K562 (cell line): ENCODE measurements at regions not wholly inside any gene's neighbourhood (a gene's known extent, or its start where the extent isn't known, plus 50 kb on each side); places are given as distances from the start of the nearest gene placed in this dataset.

Experiments
- BDP1 ChIP-seq: IDR thresholded peaks from 3 replicates; pipeline ENCODE4 v1.6.1; 2011; ENCODE audit not compliant: insufficient read length, insufficient read depth
- BHLHE40 ChIP-seq: IDR thresholded peaks from 2 replicates; pipeline ENCODE4 v1.6.1; 2011; ENCODE audit warnings: low read length, improper control_type of control experiment
- CBFA2T3 ChIP-seq: fragments of 450-650 bp; IDR thresholded peaks from 2 replicates; pipeline ENCODE4 v1.6.1; 2017
- CEBPG ChIP-seq, 3 experiments: fragments of 200-800 bp in 1 of 3; sonication (Bioruptor generic) in 1 of 3; sonication (generic) in 1 of 3; formaldehyde crosslinking in 1 of 3; IDR thresholded peaks in 2 of 3; conservative IDR thresholded peaks in 1 of 3; 2 replicates each; pipeline versions ENCODE4 v1.6.1 to v1.8.0; 2016 to 2022; ENCODE audit warnings: missing compliant biosample characterization in 2 of 3, missing genetic modification characterization in 2 of 3, mild to moderate bottlenecking in 1 of 3, missing genetic modification reagents in 1 of 3
- ESRRB ChIP-seq: fragments of 250-450 bp; sonication (Bioruptor Pico); IDR thresholded peaks from 2 replicates; pipeline ENCODE4 v1.5.0; 2020; ENCODE audit warnings: mild to moderate bottlenecking, moderate library complexity, borderline replicate concordance
- HNRNPL ChIP-seq: fragments of 200-400 bp; formaldehyde crosslinking; IDR thresholded peaks from 2 replicates; pipeline ENCODE4 v1.6.1; 2017; ENCODE audit warnings: low read depth, mild to moderate bottlenecking, low read length
- JUN ChIP-seq, 2 experiments: sonication (generic) in 1 of 2; formaldehyde crosslinking in 1 of 2; IDR thresholded peaks; 2 replicates each; pipeline versions ENCODE4 v1.6.1 to v1.8.0; 2012 to 2022; ENCODE audit warnings: borderline replicate concordance in 2 of 2, mild to moderate bottlenecking in 2 of 2, improper control_type of control experiment in 1 of 2, low read depth in 1 of 2, low read length in 1 of 2, missing genetic modification reagents in 1 of 2
- LARP7 ChIP-seq: fragments of 450-650 bp; IDR thresholded peaks from 2 replicates; pipeline ENCODE4 v1.6.1; 2016
- MCM7 ChIP-seq, 2 experiments: fragments of 450-650 bp; IDR thresholded peaks; 2 replicates each; pipeline ENCODE4 v1.6.1; 2016 to 2018
- NBN ChIP-seq: fragments of 450-650 bp; IDR thresholded peaks from 2 replicates; pipeline ENCODE4 v1.6.1; 2016; ENCODE audit warnings: low read depth, mild to moderate bottlenecking
- NFIC ChIP-seq: fragments of 450-650 bp; IDR thresholded peaks from 2 replicates; pipeline ENCODE4 v1.6.1; 2017; ENCODE audit warnings: mild to moderate bottlenecking, inconsistent platforms
- NRF1 ChIP-seq, 2 experiments: fragments of 450-650 bp; IDR thresholded peaks in 1 of 2; conservative IDR thresholded peaks in 1 of 2; 2 replicates each; pipeline ENCODE4 v1.6.1; 2014; ENCODE audit warnings: mild to moderate bottlenecking in 2 of 2
- SMAD4 ChIP-seq: fragments of 250-450 bp; sonication (Bioruptor Pico); conservative IDR thresholded peaks from 2 replicates; pipeline ENCODE4 v1.8.0; 2021; ENCODE audit warnings: inconsistent platforms, mild to moderate bottlenecking, moderate library complexity
- SMARCA4 ChIP-seq: fragments of 450-650 bp; IDR thresholded peaks from 2 replicates; pipeline ENCODE4 v1.6.1; 2016
- TBP ChIP-seq: optimal IDR thresholded peaks from 2 replicates; pipeline ENCODE3; 2011; ENCODE audit warnings: low read depth, low read length, improper control_type of control experiment
- ZNF140 ChIP-seq: fragments of 250-450 bp; sonication (Bioruptor Pico); IDR thresholded peaks from 2 replicates; pipeline ENCODE4 v1.8.0; 2021; ENCODE audit warnings: moderate library complexity, mild to moderate bottlenecking, inconsistent platforms
- ZNF253 ChIP-seq: fragments of 250-450 bp; sonication (Bioruptor Pico); conservative IDR thresholded peaks from 2 replicates; pipeline ENCODE4 v1.6.1; 2021; ENCODE audit warnings: mild to moderate bottlenecking
- ZNF780A ChIP-seq: fragments of 250-450 bp; sonication (Bioruptor Pico); IDR thresholded peaks from 2 replicates; pipeline ENCODE4 v1.5.0; 2021; ENCODE audit warnings: mild to moderate bottlenecking
- TF ChIP-seq, protein P1 (sequence below): fragments of 250-450 bp; sonication (Bioruptor Pico); IDR thresholded peaks from 2 replicates; pipeline ENCODE4 v1.4.0; 2020
- TF ChIP-seq, protein P2 (sequence below), 2 experiments: fragments of 450-650 bp; IDR thresholded peaks; 2 replicates each; pipeline ENCODE4 v1.6.1; 2016
- TF ChIP-seq, protein P3 (sequence below): fragments of 450-650 bp; IDR thresholded peaks from 2 replicates; pipeline ENCODE4 v1.6.1; 2016; ENCODE audit warnings: low read depth, mild to moderate bottlenecking, moderate library complexity

DNA sequence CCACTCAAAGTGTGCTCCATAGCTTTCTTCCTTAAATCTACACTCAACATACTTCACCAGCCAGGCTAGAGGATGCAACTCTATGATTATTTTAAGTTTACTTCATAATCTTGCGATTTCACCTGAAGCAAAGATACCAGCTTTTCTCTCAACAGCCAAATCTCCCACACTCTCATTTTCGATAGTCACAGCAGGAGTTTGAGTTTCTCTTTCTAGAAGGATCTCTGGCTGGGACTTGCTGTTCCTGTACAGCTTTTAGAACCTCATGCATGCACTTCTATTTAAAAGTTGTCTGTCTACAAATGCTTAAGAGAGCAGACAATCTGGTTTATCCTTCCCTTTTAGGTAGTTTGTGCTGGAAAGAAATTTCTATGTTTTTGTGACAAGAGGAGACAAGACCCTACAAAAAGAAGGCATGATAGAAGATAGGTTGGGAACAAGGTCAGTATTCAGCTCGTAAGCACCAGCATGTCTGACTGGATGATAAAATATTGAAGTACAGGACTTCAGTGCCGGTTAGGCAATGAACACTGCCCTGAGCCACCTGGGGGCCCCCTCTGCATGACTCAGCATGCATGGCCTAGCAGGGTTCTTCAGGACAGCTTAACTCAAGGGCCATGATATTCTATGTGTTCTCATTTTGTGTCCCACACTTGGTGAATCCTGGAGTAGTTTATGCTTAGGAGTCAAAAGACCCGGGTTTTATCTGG, 65.6 kb downstream of the ATXN3L start (continued):
- TF ChIP-seq, protein P1, sequence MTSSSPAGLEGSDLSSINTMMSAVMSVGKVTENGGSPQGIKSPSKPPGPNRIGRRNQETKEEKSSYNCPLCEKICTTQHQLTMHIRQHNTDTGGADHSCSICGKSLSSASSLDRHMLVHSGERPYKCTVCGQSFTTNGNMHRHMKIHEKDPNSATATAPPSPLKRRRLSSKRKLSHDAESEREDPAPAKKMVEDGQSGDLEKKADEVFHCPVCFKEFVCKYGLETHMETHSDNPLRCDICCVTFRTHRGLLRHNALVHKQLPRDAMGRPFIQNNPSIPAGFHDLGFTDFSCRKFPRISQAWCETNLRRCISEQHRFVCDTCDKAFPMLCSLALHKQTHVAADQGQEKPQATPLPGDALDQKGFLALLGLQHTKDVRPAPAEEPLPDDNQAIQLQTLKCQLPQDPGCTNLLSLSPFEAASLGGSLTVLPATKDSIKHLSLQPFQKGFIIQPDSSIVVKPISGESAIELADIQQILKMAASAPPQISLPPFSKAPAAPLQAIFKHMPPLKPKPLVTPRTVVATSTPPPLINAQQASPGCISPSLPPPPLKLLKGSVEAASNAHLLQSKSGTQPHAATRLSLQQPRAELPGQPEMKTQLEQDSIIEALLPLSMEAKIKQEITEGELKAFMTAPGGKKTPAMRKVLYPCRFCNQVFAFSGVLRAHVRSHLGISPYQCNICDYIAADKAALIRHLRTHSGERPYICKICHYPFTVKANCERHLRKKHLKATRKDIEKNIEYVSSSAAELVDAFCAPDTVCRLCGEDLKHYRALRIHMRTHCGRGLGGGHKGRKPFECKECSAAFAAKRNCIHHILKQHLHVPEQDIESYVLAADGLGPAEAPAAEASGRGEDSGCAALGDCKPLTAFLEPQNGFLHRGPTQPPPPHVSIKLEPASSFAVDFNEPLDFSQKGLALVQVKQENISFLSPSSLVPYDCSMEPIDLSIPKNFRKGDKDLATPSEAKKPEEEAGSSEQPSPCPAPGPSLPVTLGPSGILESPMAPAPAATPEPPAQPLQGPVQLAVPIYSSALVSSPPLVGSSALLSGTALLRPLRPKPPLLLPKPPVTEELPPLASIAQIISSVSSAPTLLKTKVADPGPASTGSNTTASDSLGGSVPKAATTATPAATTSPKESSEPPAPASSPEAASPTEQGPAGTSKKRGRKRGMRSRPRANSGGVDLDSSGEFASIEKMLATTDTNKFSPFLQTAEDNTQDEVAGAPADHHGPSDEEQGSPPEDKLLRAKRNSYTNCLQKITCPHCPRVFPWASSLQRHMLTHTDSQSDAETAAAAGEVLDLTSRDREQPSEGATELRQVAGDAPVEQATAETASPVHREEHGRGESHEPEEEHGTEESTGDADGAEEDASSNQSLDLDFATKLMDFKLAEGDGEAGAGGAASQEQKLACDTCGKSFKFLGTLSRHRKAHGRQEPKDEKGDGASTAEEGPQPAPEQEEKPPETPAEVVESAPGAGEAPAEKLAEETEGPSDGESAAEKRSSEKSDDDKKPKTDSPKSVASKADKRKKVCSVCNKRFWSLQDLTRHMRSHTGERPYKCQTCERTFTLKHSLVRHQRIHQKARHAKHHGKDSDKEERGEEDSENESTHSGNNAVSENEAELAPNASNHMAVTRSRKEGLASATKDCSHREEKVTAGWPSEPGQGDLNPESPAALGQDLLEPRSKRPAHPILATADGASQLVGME (CRISPR knock-in tag): no peak
- peak; percentile 54; the same call in 1 of the 2 replicates for TF ChIP-seq SMAD4
- no peak for TF ChIP-seq ESRRB (CRISPR knock-in tag)
- TF ChIP-seq, protein P2, sequence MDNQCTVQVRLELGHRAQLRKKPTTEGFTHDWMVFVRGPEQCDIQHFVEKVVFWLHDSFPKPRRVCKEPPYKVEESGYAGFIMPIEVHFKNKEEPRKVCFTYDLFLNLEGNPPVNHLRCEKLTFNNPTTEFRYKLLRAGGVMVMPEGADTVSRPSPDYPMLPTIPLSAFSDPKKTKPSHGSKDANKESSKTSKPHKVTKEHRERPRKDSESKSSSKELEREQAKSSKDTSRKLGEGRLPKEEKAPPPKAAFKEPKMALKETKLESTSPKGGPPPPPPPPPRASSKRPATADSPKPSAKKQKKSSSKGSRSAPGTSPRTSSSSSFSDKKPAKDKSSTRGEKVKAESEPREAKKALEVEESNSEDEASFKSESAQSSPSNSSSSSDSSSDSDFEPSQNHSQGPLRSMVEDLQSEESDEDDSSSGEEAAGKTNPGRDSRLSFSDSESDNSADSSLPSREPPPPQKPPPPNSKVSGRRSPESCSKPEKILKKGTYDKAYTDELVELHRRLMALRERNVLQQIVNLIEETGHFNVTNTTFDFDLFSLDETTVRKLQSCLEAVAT (IDR thresholded peaks at IDR 0.05): no peak
- peak; percentile 35; the same call in 1 of the 2 replicates for TF ChIP-seq CBFA2T3
- TF ChIP-seq TBP: no peak
- TF ChIP-seq, protein P3, sequence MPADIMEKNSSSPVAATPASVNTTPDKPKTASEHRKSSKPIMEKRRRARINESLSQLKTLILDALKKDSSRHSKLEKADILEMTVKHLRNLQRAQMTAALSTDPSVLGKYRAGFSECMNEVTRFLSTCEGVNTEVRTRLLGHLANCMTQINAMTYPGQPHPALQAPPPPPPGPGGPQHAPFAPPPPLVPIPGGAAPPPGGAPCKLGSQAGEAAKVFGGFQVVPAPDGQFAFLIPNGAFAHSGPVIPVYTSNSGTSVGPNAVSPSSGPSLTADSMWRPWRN: no peak
- TF ChIP-seq CEBPG (CRISPR knock-in tag; IDR thresholded peaks at IDR 0.05): peak; percentile 49; the same call in 1 of the 2 replicates
- peak; percentile 40 to 71; a peak in 3 of 4 replicates for TF ChIP-seq CEBPG (tag; conservative IDR thresholded peaks at IDR 0.05 in 1 of 2, IDR thresholded peaks at IDR 0.05 in 1 of 2)
- TF ChIP-seq MCM7 (IDR thresholded peaks at IDR 0.05): no peak
- peak; percentile 49; the same call in 1 of the 2 replicates for TF ChIP-seq SMARCA4
- no peak for TF ChIP-seq ZNF253
- no peak for TF ChIP-seq LARP7
- no peak for TF ChIP-seq NRF1 (conservative IDR thresholded peaks at IDR 0.05 in 1 of 2, IDR thresholded peaks at IDR 0.05 in 1 of 2)
- TF ChIP-seq JUN (IDR thresholded peaks at IDR 0.05; ENCODE audit: borderline replicate concordance, low read depth, low read length): peak; percentile 15; the same call in 1 of the 2 replicates
- TF ChIP-seq JUN (CRISPR knock-in tag; IDR thresholded peaks at IDR 0.05; ENCODE audit: borderline replicate concordance): no peak
- TF ChIP-seq ZNF780A (CRISPR knock-in tag): no peak
- no peak for TF ChIP-seq BHLHE40
- no peak for TF ChIP-seq NFIC
- TF ChIP-seq NBN: no peak
- TF ChIP-seq ZNF140 (CRISPR knock-in tag): no peak
- TF ChIP-seq HNRNPL: no peak
- TF ChIP-seq BDP1: no peak
